IMR-90 (cell line): ENCODE measurements at regions not wholly inside any gene's neighbourhood (a gene's known extent, or its start where the extent isn't known, plus 50 kb on each side); places are given as distances from the start of the nearest gene placed in this dataset.

Source experiments
- MAFK ChIP-seq: IDR thresholded peaks from 2 replicates; pipeline ENCODE4 v1.6.1; 2012; ENCODE audit warnings: low read depth, low read length, improper control_type of control experiment
- MXI1 ChIP-seq: IDR thresholded peaks from 2 replicates; pipeline ENCODE4 v1.6.1; 2012; ENCODE audit warnings: low read depth, mild to moderate bottlenecking, low read length, moderate library complexity, borderline replicate concordance
- POLR2A ChIP-seq: IDR thresholded peaks from 2 replicates; pipeline ENCODE4 v1.6.1; 2012; ENCODE audit warnings: mild to moderate bottlenecking, low read depth, low read length

DNA sequence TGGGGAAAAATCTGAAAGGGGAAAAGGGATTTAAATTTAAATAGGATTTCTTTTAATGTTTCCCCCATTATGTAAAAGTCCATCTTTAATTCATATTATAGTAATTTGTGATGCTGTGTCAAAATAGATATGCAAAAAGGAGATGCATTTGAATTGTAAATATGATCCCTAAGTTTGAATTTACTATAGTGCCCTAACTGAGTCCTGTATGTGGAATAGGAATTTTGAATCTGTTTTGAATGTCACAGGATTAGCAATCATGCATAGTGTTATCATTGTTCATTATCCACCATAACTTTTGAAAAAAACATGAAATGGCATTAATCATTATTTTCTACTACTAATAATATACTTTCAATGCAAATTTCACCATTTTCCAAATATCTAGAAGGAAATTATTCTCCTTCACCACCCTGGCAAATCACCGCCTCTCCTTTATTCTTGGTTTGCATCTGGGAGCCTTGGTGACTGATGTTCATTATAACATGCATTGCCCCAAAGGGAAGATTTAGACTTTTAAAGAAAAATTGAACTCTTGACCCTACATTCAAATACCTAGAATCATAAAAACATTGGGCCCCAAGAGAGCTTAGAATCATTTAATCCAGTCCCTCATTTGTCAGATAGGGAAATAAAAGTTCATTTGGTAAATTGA lies 341.5 kb upstream of the TMPO start:
- TF ChIP-seq POLR2A (no peak), MXI1 (no peak), MAFK (no peak)
